Activated T-cell treated with anti-CD3 and anti-CD28 coated beads, Interleukin-2, amount 50 U/mL, for 1 hour (primary cell): ENCODE measurements at regions not wholly inside any gene's neighbourhood (a gene's known extent, or its start where the extent isn't known, plus 50 kb on each side); places are given as distances from the start of the nearest gene placed in this dataset.
"Not testable (repeated sequence)": the region's sequence is repeated elsewhere in the genome, so short reads cannot be mapped to it uniquely, and the experiment has no call there.

Experiments
- DNase-seq: peaks from one replicate; pipeline ENCODE4 v3.0.0-alpha.2; 2020

GRCh38 chr10:21405981-21406380, 119.5 kb downstream of the SKIDA1 start:
- DNase-seq: no peak

DNA sequence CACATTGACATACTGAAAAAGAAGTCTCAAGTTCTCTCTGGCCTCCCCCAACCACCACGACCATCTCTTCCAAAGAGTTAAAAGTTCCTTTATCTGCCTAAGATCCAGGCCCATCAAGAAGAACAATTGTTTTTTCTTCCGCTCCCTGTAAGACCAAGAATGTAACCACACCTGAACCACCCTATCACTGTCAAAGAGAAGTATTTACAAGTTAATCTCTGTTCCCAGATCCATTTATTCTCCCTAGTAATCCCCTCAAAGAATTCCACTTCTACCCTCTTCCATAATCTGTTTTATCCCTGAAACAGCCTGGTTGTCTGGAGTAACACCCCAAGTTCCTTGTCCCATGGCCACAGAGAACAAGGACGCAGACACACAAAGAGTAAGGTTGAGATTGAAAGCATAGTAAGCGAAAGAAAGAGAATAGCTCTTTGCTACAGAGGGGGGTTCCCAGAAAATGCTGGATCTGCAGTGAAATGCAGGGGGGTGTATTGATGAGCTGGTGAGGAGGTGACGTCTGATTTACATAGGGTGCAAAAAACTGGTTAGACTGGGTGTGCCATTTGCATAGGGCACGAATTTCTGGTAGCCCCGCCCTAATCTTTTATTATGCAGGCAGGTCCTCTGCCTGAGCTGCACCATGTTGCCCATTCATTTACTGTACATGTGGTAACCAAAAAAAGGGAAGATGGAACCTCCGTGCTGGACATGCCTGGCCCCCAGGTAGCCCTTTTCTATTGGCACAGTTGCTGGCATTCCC, 122.0 kb downstream of the SKIDA1 start:
- no peak for DNase-seq

GRCh38 chr10:21402606-21403083, 122.8 kb downstream of the SKIDA1 start:
- no peak for DNase-seq

GRCh38 chr10:21401196-21401595, 124.3 kb downstream of the SKIDA1 start:
- DNase-seq: no peak

DNA sequence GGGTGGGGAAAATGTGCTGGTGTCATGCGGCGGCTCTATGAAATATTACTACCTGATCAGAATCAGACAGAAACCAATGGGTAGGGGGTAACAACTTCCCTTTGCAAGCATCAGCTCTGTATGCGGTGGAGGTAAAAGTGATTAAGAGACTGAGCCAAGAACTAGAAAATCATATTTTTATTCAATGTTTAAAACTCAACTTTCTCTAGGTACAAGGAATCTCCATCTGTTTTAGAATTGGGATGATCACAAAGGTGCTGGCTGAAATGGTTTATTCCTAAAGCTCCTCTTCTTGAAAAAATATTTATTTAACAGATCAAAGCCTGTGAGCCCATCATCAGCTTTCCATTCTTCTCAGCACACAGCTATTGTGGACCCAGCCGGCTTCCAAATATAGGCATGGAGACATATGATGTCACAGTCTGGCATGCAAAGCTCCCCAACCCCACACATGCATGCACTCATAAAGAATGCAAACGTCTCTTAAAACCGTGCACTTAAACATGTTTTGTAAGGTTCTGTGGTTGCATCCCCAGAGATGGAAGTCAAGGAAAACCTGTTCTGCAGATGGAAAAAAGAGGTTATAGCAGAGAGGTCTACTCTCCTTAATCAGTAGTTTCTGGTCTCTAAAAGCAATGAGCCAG, 126.0 kb downstream of the SKIDA1 start:
- DNase-seq: no peak

DNA sequence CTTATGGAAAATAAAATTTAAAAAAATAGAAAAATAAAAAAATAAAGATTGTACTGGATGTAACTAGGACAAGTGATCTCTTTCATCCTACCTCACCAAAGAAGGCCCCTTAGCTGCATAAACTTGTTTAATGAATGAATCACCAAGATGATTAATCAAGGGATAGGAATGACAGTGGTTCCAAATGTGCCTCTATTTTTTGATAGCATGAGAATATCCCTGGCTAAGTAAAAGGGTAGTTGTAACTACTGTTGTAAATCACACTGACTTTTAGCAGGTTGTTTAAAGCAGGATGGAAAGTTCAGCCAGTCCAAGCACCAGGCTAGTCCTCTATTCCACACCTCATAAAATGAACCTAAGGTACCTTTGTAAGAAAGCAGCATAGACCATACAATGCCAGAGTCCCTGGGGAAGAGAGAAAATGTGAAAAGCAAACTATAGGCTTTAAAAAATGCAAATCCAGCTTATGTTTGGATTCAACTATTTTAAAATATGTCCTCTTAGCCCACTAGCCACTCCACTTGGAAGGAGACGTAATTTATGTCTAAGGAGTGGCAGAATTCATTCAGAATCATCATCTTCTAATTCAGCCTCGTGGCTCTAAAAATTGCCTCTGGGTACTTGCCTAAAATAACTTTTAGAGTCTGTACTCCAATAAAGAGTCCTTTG, 126.8 kb downstream of the SKIDA1 start:
- DNase-seq: no peak

GRCh38 chr10:21396889-21397288, 128.6 kb downstream of the SKIDA1 start:
- no peak for DNase-seq

- no peak for DNase-seq
These were observed 131.6 kb downstream of the SKIDA1 start for GRCh38 chr10:21393931-21394330.

GRCh38 chr10:21388589-21388988, 136.9 kb downstream of the SKIDA1 start:
- DNase-seq: no peak

DNA sequence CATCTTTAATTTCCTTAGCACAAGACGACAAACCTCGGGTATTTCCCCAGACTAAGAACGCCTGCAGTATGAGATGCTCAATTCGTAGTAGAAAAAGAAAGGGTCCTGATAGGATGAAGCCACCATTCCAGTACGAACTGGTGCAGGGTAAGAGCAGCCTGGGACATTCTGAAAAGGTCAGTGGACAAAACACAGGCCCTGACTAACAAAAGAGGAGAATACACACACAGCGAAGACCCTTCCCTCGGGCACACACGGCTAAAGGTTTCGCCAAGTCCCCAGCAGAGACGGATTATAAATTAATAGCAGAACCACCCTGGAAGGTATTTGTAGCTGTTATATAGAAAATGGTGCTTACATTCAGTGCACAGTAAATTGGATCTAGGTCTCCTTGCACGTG, 137.6 kb downstream of the SKIDA1 start:
- DNase-seq: no peak

GRCh38 chr10:21385996-21386585, 139.4 kb downstream of the SKIDA1 start:
- DNase-seq: no peak

DNA sequence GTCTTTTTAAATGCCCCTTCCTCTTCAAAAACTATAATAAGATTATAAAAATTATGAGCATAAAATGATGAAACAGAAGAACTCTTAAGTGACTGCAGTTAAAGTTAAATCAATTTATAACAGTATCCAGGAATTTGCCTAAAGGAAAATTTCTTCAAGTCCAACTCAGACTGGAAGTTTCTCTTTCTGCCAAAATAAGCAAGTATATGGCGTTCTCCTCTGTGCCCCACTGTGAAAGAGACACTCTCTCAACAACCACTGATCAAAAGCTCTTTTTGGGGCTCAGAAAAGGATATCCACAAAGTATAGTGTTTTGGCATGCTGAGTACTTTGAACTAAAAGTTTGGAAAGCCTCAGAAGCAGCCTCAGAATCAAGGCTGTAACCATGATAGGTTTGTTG, 139.9 kb downstream of the SKIDA1 start:
- DNase-seq: no peak

- DNase-seq: no peak
These were observed 146.3 kb downstream of the SKIDA1 start for GRCh38 chr10:21379143-21379542.

GRCh38 chr10:21375274-21375673, 150.2 kb downstream of the SKIDA1 start:
- DNase-seq: not testable (repeated sequence)

- DNase-seq: not testable (repeated sequence)
These were observed 151.6 kb downstream of the SKIDA1 start for GRCh38 chr10:21373881-21374280.

DNA sequence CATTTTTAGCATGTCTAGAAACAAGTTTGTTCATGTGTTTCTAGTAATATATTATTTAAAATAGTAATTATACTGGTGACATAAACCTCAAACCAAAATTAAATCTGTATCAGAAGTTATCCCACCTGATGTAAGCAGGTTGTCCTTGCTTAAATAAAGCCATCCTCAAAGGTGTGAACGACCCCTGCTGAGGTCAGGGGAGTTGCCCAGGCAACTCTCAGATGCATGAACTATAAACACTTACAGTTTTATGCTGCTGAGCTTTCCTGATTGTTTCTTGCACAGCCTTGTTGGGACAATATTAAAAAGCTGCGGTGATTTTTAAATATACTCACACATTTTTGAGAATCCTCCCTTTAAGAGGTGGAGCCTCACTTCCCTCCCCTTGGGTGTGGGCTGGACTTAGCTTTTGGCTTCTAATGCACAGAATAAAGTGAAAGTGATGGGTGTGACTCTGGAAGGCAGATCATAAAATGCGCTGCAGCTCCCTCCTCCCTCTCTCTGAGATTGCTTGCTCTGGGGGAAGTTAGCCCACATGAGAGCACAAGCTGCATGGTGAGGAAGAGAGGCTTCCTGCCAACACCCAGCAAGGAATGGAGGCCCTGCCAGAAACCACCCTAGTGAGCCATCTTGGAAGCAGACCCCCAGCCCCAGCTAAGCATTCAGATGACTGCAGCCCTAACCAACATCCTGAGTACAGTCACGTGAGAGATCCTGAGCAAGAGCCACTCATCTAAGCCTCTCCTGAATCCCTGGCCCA, 152.7 kb downstream of the SKIDA1 start:
- peak; percentile 21 for DNase-seq

- DNase-seq: no peak
These were observed 155.8 kb downstream of the SKIDA1 start for GRCh38 chr10:21369697-21370096.

- no peak for DNase-seq
These were observed 156.6 kb downstream of the SKIDA1 start for GRCh38 chr10:21368728-21369425.

DNA sequence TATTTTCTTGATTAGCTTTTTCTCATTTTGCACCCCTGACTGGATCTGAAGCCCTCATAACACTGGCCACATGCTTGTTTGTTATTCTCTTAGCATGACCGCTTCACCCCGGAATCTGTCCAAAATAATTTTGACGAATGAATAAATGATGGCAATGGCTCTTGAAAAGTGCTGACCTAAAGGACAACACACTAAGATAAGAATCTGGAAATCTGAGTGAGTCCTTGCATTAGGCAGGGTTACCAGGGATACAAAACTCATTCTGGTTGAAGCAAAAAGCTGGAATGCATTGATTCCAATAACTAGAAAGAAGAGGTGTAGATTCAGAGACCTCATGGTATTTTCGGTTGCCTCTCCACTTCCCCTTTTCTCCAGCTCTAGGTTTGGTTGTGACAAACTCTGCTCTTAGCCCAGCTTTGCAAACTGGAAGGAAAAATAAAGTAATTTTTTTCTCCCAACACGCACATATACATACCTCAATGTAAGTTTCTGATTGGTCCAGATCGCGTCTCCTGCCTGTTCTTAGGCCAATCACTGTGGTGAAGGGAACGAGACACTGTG, 157.4 kb downstream of the SKIDA1 start:
- no peak for DNase-seq

DNA sequence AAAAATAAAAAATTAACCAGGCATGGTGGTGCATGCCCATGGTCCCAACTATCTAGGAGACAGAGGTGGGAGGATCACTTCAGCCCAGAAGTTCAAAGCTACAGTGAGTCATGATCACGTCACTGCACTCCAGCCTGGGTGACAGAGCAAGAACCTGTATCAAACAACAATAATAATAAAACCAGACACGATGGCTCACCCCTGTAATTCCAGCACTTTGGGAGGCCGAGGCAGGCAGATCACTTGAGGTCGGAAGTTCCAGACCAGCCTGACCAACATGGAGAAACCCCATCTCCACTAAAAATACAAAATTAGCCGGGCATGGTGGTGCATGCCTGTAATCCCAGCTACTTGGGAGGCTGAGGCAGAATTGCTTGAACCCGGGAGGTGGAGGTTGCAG, 159.4 kb downstream of the SKIDA1 start:
- DNase-seq: not testable (repeated sequence)

DNA sequence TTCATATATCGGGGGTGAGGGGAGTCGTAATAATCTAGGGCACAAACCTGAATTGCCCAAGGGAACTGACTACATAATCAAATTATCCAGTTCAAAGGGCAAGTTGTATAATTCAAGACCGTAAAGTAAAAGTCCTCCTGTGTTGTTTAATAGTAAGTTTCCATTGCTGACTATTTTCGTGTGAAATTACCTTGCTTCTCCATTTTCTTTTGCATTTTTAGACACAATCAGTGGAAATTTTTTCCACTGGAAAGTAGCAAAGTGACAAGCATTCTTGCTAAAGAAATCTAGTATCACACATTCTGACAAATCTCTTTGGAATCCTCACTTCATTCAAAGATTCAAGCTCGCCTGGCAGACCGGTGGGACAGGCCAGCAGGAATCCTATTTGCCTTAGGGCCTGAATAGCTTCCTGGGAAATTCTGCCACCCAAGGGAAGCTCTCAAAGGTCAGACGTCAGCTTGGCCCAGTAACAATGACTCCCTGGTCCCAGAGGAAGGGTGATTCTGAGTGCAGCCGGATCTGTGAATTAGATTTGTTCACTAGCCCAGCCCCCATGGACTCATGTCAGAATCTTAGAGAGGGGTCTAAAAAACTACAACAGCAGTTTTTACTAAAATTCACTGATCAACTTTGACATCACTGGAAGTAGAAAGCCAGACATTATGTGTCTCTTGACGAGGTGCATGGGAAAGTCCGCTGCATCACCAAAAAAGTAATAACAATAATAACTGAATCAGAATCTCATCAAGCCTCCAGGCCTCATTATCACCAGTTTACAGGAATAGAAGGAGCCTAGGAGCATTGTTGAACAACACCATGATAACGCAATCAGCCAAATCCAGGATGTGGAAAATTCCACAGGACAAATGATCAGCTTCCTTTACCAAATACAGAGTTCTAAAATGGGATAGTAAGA, 161.0 kb downstream of the SKIDA1 start:
- no peak for DNase-seq
